ENCODE measurements at regions not wholly inside any gene's neighbourhood (a gene's known extent, or its start where the extent isn't known, plus 50 kb on each side); places are given as distances from the start of the nearest gene placed in this dataset.

GRCh38 chr6:114564302-114564933 is 221.6 kb upstream of the HS3ST5 start:
- no peaks in the 10 kb centered on the region for H3K4me1 ChIP-seq (ENCODE audit: control insufficient read depth in 1 of 2, low read depth in 2 of 2)
- no peak overlapping the region for H3K27ac ChIP-seq
- no peak for DNase-seq (ENCODE audit: low spot score)
- no peaks in the 10 kb centered on the region for H3K9me3 ChIP-seq
- ATAC-seq (ENCODE audit: insufficient number of reproducible peaks, low FRiP score, low read depth), result no peak
- no peaks in the 10 kb centered on the region for H3K27me3 ChIP-seq (replicated peaks; ENCODE audit: insufficient read depth)
- TF ChIP-seq CTCF (IDR thresholded peaks at IDR 0.05), result no peak
- H3K36me3 ChIP-seq, result no peaks in the 10 kb centered on the region
- H3K4me3 ChIP-seq, result no peak overlapping the region

GRCh38 chr6:114559419-114559818 is 216.6 kb upstream of the HS3ST5 start:
- H3K9me3 ChIP-seq, result no peaks in the 10 kb centered on the region
- ATAC-seq (ENCODE audit: insufficient number of reproducible peaks, low FRiP score, low read depth), result no peak

GRCh38 chr6:114558153-114558552 is 215.3 kb upstream of the HS3ST5 start:
- no peak for DNase-seq (ENCODE audit: low spot score)
- TF ChIP-seq CTCF (IDR thresholded peaks at IDR 0.05), result no peak
- no peaks in the 10 kb centered on the region for H3K4me1 ChIP-seq (ENCODE audit: control insufficient read depth in 1 of 2, low read depth in 2 of 2)
- H3K27me3 ChIP-seq (replicated peaks; ENCODE audit: insufficient read depth), result no peaks in the 10 kb centered on the region
- no peak for ATAC-seq (ENCODE audit: insufficient number of reproducible peaks, low FRiP score, low read depth)
- H3K4me3 ChIP-seq, result no peak overlapping the region
- H3K36me3 ChIP-seq, result no peaks in the 10 kb centered on the region
- H3K27ac ChIP-seq, result no peak overlapping the region
- no peaks in the 10 kb centered on the region for H3K9me3 ChIP-seq

More at GRCh38 chr6:114559419-114559818, 216.6 kb upstream of the HS3ST5 start:
- no peak for DNase-seq (ENCODE audit: low spot score)
- TF ChIP-seq CTCF (IDR thresholded peaks at IDR 0.05), result no peak
- Histone ChIP-seq H3K4me3 (no peak overlapping the region), H3K4me1 (ENCODE audit: control insufficient read depth in 1 of 2, low read depth in 2 of 2) (no peaks in the 10 kb centered on the region), H3K36me3 (no peaks in the 10 kb centered on the region), H3K27ac (no peak overlapping the region), H3K27me3 (replicated peaks; ENCODE audit: insufficient read depth) (no peaks in the 10 kb centered on the region)

GRCh38 chr6:114556846-114557488 is 214.1 kb upstream of the HS3ST5 start:
- ATAC-seq (ENCODE audit: insufficient number of reproducible peaks, low FRiP score, low read depth), result no peak
- Histone ChIP-seq H3K9me3 (no peaks in the 10 kb centered on the region), H3K36me3 (no peaks in the 10 kb centered on the region), H3K27me3 (replicated peaks; ENCODE audit: insufficient read depth) (no peaks in the 10 kb centered on the region), H3K27ac (no peak overlapping the region), H3K4me3 (no peak overlapping the region), H3K4me1 (ENCODE audit: control insufficient read depth in 1 of 2, low read depth in 2 of 2) (no peaks in the 10 kb centered on the region)
- DNase-seq (ENCODE audit: low spot score), result no peak
- no peak for TF ChIP-seq CTCF (IDR thresholded peaks at IDR 0.05)

- no peak for TF ChIP-seq CTCF (IDR thresholded peaks at IDR 0.05)
- Histone ChIP-seq H3K4me3 (no peak overlapping the region), H3K36me3 (no peaks in the 10 kb centered on the region), H3K27ac (no peak overlapping the region), H3K4me1 (ENCODE audit: control insufficient read depth in 1 of 2, low read depth in 2 of 2) (no peaks in the 10 kb centered on the region), H3K27me3 (replicated peaks; ENCODE audit: insufficient read depth) (no peaks in the 10 kb centered on the region), H3K9me3 (no peaks in the 10 kb centered on the region)
- DNase-seq (ENCODE audit: low spot score), result no peak
- no peak for ATAC-seq (ENCODE audit: insufficient number of reproducible peaks, low FRiP score, low read depth)
These were observed 207.5 kb upstream of the HS3ST5 start for GRCh38 chr6:114550316-114550715.

Measured in thoracic aorta (tissue), 2 donors.